NCI-H1694 (cell line): ENCODE measurements at regions not wholly inside any gene's neighbourhood (a gene's known extent, or its start where the extent isn't known, plus 50 kb on each side); places are given as distances from the start of the nearest gene placed in this dataset.
"Not testable (repeated sequence)": the region's sequence is repeated elsewhere in the genome, so short reads cannot be mapped to it uniquely, and the experiment has no call there.

Experiments used
- DNase-seq: peaks from one replicate; lab custom pipeline; 2025; lab: John Stamatoyannopoulos, UW

DNA sequence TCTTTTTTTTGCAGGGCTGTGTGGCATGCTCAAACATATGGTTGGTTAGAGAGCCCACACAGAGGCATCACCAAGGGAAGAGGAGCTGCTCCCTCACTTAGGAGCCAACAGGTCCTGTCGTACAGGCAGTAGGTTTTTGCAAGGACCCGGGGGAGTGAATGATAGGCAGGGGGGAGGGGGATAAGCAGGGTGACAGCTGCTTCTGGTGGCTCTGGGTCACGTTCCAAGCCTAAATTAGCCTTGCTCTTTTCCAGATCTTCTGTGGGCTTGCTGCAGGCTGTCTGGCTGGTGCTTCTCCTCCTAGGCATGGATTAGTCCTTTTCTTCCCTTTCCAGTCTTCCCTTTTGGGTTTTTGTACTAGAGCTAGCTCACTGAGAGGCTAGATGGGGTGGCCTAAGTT lies 117.7 kb upstream of the PODXL start:
- DNase-seq, result peak; percentile 47

DNA sequence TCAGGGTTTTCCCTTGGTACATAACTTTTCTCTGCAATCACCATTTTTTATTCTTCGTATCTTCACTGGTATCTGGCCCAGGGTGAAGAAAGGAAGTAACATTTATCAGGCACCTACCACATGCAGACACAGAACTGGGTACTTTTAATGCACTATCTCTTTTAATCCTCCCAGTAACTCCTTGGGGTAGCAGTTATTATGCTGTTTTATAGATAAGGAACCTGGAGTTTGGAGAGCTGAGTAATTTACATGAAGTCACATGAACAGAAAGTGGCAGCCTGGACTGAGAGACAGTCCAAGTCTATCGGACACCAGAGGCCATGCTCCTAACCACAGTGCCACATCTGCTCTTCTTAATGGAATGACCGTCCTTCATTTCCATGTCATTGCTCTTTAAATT lies 117.1 kb upstream of the PODXL start:
- no peak for DNase-seq

DNA sequence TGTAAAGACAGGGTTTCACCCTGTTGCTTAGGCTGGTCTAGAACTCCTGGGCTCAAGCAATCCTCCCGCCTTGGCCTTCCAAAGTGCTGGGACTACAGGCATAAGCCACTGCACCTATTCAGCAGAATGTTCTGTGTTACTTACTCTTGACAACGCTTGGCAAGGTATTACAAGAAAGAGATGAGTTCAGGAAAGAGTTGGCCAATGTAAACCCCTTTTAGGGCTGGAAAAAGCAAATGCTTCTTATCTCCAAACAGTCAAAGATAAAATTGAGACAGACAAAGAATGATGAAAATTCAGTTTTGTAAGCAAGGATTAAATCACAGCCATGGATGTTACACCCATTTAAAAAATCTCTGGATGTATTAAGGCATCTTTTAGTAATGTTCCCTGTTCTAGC lies 114.0 kb upstream of the PODXL start:
- DNase-seq, result no peak

DNA sequence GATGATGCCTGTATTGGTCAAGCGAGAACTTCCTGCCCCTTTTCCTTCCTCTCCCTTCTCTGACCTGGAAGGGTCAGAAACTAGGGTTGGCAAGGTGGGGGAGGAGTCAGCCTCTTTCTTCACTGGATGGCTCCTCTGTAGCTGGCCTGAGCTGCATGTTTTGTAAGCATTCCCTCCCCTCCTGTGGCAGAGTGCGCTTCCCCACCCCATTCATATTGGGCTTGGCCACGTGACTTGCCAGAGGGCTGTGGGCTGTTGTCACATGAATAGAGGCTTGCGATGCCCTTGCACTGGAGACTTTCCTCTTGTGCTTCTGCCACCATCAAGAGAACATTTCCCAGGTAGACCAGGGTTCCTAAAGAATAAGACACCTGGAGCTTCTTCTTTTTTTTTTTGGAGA lies 111.3 kb upstream of the PODXL start:
- DNase-seq, result no peak

DNA sequence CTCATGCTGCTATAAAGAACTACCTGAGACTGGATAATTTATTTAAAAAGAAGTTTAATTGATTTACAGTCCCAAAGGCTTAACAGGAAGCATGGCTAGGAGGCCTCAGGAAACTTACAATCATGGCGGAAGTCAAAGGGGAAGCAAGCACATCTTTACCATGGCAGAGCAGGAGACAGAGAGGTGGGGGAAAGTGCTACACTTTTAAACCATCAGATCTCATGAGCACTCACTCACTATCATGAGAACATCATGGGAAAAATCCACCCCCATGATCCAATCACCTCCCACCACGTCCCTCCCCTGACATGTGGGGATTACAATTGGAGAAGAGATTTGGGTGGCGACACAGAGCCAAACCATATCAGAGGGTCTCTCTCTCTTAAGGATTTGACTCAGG lies 108.6 kb upstream of the PODXL start:
- no peak for DNase-seq

DNA sequence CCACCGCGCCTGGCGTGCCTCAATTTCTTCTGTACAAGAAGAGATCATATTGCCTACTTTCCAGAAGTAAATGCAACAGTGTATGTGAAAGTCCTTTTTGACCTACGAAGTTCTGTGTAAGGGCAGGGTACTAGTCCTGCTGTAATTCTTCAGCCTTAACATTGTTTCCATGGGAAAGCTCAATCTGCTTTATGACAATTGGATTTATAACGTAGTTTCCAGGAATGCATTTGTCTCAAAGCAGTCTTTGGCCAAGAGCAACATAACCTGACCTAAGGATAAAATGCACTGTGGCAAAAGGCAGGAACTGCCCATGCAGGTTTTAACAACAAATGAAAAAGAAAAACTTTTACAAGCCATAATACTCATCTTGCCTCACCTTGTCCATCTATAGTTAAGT lies 108.1 kb upstream of the PODXL start:
- no peak for DNase-seq

DNA sequence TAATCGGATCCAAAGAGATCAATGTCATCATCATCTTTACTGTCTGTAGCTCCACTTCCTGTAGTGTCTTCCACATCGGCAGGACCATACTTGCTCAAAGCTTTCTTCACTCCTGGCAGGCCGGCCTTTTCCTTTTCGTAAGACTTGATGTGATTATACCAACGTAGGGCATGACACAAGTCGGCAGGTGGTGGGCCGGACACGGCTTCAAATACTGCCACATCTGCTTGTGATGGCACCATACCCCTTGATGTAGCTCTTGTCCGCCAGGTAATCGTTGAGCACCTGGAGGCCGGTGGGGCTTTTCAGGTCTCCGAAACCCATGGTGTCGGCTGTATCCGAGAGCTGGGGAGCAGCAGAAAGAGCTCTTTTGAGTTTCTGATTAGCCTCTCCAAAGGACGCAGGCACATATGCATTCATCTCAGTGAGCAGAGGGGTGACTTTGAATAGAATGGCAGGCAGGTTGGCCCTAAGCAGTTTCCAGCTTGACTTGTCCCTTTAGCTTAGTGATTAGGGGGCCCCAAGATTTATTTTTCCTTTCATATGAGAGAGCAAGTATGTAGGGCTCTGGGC lies 106.0 kb upstream of the PODXL start:
- DNase-seq, result not testable (repeated sequence)

DNA sequence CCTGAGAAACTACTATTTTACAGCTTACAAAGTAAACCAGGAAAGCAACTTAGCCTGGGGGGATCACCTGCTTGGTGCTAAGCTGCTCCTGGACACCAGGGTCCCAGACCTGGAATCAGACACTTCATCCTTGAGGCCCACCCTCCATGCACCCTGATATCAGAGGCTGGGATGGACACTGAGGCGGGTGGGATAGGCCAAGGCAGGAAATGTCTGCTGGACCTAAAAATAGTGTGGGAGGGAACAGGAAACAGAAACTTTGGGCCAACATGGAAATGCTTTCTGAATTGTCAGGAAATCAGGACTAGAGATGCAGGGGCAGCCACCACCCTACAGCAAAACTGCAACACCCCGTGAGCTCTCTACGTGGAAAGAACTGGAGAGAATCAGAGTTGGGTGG lies 101.5 kb upstream of the PODXL start:
- no peak for DNase-seq

DNA sequence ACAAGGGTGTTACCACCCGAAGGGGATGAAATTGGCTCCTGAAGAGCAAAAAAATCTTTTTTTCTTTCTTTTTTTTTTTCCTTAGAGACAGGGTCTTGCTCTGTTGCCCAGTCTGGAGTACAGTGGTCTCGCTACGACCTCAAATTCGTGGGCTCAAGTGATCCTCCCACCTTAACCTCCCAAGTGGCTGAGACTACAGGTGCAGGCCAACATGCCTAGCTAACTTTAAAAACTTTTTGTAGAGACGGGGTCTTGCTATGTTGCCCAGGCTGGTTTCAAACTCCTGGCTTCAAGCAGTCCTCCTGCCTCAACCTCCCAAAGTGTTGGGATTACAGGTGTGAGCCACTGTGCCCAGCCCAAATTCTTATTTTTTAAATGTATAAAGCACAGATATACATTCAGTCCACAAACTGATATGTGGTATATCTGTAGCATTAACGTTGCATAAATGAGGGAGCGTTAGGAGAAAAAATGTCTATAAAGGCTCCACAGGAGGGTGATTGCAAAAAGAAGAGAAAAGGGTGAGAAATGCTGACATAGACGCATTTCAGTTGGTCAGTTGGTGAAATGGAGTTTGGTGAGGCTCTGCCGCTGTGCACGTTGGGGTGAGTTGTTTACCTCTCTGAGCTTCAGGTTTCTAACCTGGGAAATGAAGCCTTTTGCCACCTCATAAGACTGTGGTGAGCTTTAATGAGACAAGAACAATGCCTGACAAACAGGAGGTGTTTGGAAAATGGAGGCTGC lies 100.7 kb upstream of the PODXL start:
- DNase-seq, result no peak

DNA sequence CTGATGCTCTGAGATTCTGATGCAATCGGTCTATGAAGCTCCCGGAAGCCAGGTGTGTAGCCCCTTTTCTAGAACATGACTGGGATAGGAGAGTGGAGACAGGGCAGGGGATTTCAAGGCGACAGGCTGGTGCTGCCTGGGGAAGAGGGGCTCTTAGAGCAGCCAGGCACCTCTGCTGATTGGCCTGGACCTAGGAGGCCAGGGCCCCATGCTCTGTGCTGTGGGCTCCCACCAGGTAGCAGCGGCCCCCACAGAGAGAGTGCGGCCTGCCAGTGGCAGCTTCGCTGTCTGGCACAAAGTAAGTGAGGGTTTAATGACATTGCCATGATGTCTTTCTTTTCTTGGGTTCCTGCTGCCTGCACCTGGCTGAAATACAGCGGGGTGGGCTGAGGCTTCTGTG lies 99.4 kb upstream of the PODXL start:
- DNase-seq, result no peak

DNA sequence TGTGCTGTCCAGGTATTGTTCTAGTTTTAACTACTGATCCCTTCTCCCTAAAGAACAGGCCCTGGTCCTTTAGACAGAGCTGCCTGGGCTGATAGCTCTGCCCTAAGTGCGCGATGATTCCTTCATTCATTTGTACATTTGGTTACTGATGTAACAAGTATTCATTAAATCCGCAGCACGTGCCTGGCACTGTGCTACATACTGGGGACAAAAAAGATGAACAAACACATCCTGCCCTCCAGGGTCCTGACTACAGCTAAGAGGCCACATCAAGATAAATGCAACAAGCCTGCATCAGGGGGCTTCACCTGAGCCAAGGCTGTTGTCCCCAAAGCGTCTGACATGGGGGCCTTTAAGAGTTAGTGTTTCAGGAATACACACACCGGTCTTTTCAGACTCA lies 99.0 kb upstream of the PODXL start:
- DNase-seq, result no peak

DNA sequence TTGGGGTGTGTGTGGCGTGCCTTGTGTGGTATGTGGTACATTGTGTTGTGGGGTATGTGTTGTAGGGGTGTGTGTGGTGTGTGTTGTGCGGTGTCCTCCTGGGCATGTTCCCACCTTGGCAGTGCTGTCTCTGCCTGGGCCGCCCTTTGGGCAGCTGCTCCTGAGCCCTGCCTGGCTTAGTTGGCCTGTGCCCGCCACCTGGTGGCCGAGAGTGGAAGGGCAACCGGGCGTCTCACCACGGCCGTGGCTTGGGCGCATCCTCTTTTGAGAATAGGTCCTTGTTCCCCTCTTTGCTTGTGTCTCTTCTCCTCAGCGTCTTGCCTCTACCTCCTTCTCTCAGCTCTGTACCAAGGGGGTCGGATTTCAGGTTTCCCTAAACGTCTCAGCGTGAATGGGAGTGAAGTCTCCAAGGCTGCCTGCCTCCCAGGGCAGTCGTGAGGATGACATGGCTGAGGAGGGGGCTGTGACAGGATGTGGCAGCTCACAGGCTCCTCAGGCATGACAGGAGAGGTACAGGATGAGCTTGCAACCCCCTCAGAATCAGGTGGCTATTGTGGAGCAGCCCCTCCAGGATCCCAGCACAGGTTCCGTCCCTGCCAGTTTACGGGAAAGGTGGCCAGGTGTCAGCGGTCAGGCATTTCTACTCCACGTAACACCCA lies 98.4 kb upstream of the PODXL start:
- peak; percentile 76 for DNase-seq

DNA sequence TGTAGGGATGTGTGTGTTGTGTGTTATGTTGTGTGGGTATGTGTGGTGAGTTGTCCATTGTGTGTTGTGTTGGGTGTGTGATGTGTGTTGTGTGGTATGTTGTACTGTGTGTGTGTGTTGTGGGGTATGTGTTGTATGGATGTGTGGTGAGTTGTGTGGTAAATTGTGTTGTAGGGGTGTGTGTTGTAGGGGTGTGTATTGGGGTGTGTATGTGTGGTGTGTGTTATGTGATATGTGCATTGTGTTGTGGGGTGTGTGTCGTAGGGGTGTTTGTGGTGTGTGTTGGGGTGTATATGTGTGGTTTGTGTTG lies 97.8 kb upstream of the PODXL start:
- no peak for DNase-seq

DNA sequence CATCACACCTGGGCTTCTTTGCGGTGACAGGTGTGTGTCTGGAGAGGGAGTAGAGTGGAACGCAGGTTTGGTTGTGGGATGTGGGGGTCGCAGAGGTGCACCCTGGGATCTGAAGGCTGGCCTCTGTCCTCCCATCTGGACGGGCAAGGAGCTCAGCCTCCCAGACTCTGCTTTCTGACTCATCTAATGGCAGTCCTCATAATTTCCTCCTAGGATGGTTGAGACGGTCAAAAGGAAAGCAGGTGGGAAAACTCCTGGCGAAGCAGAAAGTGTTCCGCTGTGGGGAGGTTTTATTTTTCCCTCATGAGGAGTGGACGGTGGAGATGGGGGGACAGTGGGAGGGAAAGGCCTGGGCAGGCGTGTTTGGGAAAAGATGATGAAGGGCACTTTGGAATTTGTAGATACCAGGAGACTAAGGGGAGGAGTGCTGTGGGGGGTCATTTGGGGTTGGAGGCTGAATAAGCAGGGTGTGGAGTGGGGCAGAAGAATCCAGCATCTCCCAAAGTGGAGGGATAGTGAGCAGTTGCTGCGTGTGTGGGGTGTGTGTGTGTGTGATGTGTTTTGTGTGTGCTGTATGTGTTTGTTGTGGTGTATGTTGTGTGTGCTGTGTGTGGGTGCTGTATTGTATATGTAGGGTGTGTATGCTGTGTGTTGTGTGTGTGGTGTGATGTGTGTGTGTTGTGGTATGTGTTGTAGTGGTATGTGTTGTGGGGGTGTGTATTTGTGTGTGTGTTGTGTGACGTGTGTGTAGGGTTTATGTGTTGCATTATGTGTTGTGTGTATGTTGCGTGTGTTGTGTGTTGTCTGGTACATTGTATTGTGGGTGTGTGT lies 97.2 kb upstream of the PODXL start:
- no peak for DNase-seq

DNA sequence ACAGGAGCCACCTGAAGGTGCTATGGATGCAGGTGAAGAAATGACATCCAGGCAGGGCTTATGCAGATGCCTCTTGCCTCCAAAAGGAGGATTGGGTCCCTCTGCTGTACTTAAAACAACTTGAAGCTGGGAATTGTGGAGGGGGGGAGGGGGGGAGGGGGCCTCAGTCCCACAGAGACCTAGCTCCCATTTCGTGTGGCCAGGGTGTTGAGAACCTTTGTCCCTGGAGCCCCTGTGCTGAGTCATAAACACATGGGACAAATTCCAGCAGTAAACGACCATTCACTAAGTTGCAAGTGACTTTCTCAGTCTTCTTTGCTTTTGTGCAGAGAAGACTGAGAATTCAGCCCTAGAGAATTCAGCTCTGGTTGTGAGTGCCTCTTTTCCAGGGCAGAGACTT lies 96.5 kb upstream of the PODXL start:
- DNase-seq, result no peak

DNA sequence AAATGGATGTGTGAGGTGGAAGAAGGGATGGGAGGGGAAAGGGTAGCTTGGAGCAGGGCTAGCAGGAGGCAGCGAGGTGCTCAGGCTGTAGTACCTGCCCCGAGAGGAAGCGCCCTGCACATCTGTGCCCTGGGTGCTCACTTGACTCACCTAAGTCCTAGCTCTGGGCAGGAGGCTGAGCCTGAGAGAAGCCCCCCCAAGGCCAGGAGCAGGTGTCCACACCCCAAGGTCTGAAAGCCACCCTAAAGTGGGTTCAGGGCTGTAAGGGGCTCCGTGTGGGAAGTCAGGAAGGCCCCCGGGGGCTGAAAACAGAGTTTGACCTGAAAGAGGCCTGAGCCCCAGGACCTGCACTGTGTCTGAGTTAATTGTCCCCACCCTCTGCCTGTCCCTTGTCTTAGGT lies 95.8 kb upstream of the PODXL start:
- DNase-seq, result no peak

DNA sequence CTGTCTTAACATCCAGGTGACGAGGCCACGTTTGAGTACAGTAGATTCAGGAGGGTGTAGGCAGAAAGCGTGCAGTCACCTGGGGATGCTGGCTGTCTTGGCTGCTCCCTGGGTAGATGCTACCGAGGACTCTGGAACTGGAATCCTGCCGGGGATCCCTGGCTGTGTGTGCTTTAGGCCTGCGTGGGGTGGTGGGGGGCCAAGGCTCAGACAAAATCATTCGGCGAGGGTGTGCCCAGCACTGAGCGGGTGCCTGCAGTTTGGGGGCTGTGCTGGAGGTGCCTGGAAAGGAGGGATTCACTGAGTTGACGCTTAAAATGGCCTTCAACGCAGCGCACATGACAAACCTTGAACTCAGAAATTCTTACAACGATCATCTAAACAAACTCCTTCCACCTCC lies 93.5 kb upstream of the PODXL start:
- DNase-seq, result no peak

DNA sequence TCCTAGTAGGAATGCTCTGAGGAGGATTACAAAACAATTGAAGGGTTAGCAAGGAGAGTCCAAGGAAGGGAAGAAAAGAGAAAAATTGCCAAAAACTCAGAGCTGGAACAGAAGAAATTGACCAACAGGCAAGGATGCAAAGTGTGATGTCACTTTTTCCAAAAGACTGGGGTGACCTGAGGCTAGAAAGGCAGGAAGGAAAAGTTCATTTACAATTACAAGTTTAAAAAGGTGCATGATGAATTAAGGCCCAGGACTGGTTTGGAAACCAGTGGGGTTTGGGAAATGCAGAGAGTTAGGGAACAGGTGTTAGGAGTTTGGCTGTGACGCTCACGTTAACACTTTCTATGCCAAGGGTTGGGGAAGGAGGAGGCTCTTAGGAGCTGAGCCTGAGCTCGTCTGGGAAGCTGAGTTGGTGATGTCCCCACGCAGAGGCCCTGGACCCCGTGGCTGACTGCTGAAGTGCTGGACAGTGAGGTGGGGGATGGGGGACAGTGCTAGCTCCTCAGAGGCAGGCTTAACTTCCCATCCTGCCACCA lies 92.6 kb upstream of the PODXL start:
- DNase-seq, result no peak

DNA sequence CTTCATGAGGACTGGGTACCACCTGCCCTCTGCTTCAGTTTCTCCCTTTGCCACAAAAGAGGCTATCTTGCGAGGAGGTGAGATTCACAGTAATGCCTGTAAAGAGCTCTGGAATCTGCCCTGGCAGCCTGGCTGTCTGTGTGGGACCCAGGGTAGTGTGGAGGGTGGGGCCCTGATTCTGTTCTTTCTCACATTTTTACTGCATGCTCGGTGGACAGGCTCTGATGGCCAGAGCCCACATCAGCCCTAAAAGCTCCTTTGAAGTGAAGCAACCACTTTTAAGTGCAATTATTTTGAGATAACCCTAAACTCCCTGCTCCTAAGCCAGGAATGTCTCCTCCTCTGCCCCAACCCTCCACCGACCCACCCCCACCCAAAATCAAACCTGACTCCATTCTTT lies 92.1 kb upstream of the PODXL start:
- DNase-seq, result no peak

DNA sequence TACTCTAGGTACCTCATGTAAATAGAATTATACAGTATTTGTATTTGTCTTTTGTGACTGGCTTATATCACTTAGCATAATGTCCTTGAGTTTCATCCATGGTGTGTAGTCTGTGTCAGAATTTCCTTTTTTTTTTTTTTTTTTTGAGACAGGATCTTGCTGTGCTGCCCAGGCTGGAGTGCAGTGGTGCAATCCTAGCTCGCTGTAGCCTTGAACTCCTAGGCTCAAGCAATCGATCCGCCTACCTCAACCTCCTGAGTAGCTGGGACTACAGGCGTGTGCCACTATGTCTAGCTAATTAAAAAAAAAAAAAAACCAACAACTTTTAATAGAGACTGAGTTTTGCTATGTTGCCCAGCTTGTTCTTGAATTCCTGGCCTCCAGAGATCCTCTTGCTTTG lies 89.8 kb upstream of the PODXL start:
- no peak for DNase-seq

DNA sequence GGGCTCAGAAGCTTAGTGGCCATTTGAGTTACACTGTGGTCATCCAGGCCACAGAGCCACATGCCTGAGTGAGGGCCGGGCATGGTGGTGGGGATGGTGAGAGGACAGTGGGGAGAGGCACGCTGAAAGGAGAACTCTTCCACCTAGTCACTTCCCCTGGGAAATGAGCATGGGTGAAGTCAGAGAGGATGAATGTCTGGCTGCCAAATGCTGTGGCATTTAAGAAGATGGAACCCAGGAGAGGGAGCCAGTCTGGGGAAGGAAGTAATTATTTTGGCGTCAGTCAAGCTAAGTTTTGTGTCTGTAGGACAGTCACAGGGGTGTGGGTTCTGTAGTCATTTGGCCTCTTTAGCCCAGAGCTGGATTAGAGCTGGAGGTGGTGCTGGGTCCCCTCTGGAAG lies 86.0 kb upstream of the PODXL start:
- no peak for DNase-seq

DNA sequence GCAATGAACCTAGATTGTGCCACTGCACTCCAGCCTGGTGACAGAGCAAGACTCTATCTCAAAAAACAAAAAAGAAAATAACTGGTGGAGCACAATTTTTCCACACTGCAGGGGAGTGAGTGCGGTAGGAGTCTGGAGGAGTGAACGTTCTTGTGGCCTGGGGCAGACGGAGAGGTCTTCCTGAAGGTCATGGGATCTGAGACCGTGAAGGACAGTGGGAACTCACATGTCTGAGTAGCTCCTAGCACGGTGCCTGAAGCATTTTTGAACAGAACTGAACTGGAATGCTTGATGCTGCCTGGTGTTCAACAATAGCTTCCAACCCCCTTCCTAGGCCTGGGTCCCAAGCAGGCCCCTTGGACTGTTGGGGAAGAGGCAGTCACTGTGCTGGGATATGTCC lies 84.3 kb upstream of the PODXL start:
- no peak for DNase-seq
